BLaER1 treated with 17β-estradiol and CSF1 and Interleukin-3, amounts not matched to agents 10 nM and 100 nM (cell line): ENCODE measurements at regions not wholly inside any gene's neighbourhood (a gene's known extent, or its start where the extent isn't known, plus 50 kb on each side); places are given as distances from the start of the nearest gene placed in this dataset.

Experiments used
- H3K27ac ChIP-seq, 11 experiments: shearing (Covaris generic); formaldehyde crosslinking; 2 replicates each; pipeline ENCODE4 v1.8.1; 2022
- H3K27me3 ChIP-seq, 11 experiments: shearing (Covaris generic); formaldehyde crosslinking; 2 replicates each; pipeline ENCODE4 v1.8.1; 2022
- H3K36me3 ChIP-seq, 11 experiments: shearing (Covaris generic); formaldehyde crosslinking; 2 replicates each; pipeline ENCODE4 v1.8.1; 2022
- H3K4me1 ChIP-seq, 10 experiments: shearing (Covaris generic); formaldehyde crosslinking; 2 replicates each; pipeline ENCODE4 v1.8.1; 2022
- H3K4me2 ChIP-seq, 11 experiments: shearing (Covaris generic); formaldehyde crosslinking; 2 replicates each; pipeline ENCODE4 v1.8.1; 2022
- H3K4me3 ChIP-seq, 10 experiments: shearing (Covaris generic); formaldehyde crosslinking; 2 replicates each; pipeline ENCODE4 v1.8.1; 2022
- H3K9ac ChIP-seq, 11 experiments: shearing (Covaris generic); formaldehyde crosslinking; 2 replicates each; pipeline ENCODE4 v1.8.1; 2022
- H3K9me3 ChIP-seq, 11 experiments: shearing (Covaris generic); formaldehyde crosslinking; replicated peaks in 1 of 11; 2 replicates each; pipeline ENCODE4 v1.8.1; 2022
- H4K20me1 ChIP-seq, 11 experiments: shearing (Covaris generic); formaldehyde crosslinking; 2 replicates each; pipeline ENCODE4 v1.8.1; 2022
- Cebpa-rat ChIP-seq, 11 experiments: shearing (Covaris generic); IDR thresholded peaks; 2 replicates each; pipeline ENCODE4 v1.8.1; 2022

DNA sequence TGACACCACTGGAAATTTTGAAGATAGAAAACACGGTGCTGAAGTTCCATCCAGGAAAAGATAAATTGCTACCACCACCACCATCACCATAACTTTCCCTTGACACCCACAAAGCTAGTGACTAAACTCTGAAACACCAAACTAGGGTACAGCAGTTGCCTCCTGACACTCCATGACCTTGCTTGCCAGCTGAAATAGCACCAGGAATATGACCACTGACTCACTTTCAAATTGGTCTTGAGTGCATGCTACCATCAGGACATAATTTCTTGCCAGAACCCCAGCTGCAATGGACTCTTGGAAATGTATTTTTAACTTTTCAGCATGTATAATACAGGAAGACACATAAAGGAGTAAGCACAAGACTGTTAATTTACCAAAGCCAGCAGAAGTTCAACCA is 283.3 kb downstream of the CENPC start:
- Histone ChIP-seq H3K9me3 (no peaks in the 10 kb centered on the region), H4K20me1 (no peaks in the 10 kb centered on the region), H3K27ac (no peak overlapping the region), H3K36me3 (no peaks in the 10 kb centered on the region), H3K27me3 (no peaks in the 10 kb centered on the region), H3K4me3 (no peak overlapping the region), H3K4me2 (no peak overlapping the region), H3K4me1 (no peaks in the 10 kb centered on the region), H3K9ac (no peak overlapping the region)
- no peak for TF ChIP-seq Cebpa-rat (IDR thresholded peaks at IDR 0.05)

DNA sequence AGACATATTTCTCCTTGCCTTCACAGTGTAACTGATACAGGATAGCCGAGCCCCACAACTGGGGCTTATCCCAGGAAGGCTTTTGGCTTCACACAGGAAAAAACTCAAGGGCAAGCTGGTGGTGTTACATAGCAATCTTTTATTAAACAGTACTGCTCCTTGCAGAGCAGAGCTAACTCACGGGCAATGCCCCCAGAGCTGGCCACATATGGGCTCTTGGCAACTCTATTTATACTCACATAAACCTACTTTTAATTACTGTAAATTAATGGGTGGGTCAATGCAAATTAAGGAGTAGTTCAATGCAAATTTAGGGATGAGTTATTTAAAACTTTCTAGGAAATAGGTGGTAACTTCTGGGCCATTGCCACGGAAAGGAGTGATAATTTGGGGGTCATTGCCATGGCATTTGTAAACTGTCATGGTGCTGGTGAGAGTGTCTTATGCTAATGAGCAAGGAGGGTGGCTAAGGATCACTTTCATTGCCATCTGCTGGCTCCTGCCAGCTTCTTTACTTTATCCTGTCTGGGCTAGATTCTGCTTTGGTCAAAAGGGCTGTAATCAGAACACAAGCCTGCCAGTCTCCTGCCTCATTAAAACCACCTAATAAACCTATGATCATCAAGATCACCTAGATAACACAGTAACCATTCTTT is 288.8 kb downstream of the CENPC start:
- H3K4me2 ChIP-seq: no peak overlapping the region
- H3K4me1 ChIP-seq: no peaks in the 10 kb centered on the region
- no peaks in the 10 kb centered on the region for H3K36me3 ChIP-seq
- no peak overlapping the region for H3K4me3 ChIP-seq
- no peak for TF ChIP-seq Cebpa-rat (IDR thresholded peaks at IDR 0.05)
- H3K9ac ChIP-seq: no peak overlapping the region
- no peaks in the 10 kb centered on the region for H3K27me3 ChIP-seq
- no peaks in the 10 kb centered on the region for H4K20me1 ChIP-seq
- H3K9me3 ChIP-seq: no peaks in the 10 kb centered on the region; a peak in 1 of 22 replicates
- no peak overlapping the region for H3K27ac ChIP-seq

DNA sequence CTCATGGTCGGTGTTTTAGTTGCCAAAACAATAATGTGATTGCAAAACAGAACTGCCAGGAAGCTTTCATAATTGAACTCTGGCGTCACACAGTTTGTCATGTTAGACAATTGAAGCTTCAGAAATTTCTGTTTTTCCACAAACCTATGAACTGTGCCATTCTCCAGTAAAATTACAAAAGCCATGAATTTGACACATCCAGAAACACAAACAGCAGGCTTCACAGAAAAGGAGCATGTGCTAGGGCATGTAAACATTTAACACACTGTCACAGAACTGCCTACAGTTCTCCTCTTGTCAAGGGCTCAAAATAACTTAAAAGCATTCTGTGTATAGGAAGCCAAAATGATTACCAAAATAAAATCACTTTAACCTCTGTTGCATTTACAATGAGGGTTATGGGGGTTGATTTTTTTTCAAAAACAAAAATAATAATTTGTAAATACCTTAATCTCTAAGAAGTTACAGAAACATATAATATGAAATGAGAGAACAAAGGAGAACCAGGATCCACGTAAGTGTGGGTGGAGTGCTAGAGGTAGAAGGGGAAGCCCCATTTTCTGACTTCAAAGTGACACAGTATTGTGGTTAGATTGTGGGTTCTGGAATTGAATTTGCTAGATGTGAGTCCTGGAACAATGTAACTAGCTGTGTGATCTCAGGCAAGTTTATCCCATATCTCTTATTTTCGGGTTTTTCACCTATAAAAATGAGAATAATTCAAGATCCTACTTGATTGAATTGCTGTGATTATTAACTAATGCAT is 295.0 kb downstream of the CENPC start:
- Histone ChIP-seq H3K4me3 (no peak overlapping the region), H4K20me1 (no peaks in the 10 kb centered on the region; a peak in 1 of 22 replicates), H3K27me3 (no peaks in the 10 kb centered on the region), H3K9me3 (no peaks in the 10 kb centered on the region; a peak in 1 of 22 replicates), H3K4me1 (no peaks in the 10 kb centered on the region), H3K36me3 (no peaks in the 10 kb centered on the region), H3K9ac (no peak overlapping the region), H3K27ac (no peak overlapping the region), H3K4me2 (no peak overlapping the region)
- TF ChIP-seq Cebpa-rat (IDR thresholded peaks at IDR 0.05): no peak

DNA sequence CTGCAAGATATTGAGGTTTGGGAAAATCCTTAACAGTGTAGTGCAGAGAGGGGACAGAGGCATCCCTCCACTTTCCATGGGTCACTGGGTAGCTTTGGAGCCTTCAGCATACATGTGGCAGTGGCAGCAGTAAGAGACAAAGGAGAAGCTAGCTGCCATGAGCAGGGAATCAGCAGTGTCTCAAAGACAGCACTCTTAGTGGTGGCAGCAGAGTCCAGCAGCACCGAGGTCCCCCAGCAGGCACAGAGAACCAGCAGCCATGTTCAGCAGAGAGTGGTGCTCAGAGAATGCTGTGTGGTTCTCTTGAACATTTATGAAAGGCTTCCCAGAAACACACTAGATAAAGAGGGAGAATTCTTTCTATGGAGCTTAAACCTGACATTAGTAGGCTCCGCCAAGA is 308.5 kb downstream of the CENPC start:
- Histone ChIP-seq H3K9me3 (no peaks in the 10 kb centered on the region), H3K27me3 (no peaks in the 10 kb centered on the region), H3K27ac (no peak overlapping the region), H3K4me1 (no peaks in the 10 kb centered on the region), H4K20me1 (no peaks in the 10 kb centered on the region), H3K9ac (no peak overlapping the region), H3K36me3 (no peaks in the 10 kb centered on the region), H3K4me2 (no peak overlapping the region), H3K4me3 (no peak overlapping the region)
- TF ChIP-seq Cebpa-rat (IDR thresholded peaks at IDR 0.05): no peak

DNA sequence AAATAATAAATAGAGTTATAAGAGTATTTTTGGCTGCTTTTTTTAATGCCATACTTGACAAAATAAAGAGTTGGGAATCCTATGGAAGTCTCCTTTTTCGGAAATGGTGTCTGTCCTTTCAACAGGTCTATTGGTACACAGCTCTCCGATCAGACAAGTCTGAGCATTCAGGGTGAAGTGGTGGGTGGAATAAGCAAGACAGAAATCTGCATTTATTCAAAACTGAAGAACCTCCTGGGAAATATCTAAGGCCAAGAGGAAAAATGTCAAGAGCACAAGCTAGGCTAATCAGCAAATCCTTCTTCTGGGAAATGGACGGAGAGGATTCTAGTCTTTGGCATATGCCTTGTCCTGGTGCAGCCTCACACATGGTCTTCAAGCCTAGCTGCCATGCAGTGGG is 309.0 kb downstream of the CENPC start:
- no peak for TF ChIP-seq Cebpa-rat (IDR thresholded peaks at IDR 0.05)
- H3K4me1 ChIP-seq: no peaks in the 10 kb centered on the region
- no peaks in the 10 kb centered on the region for H4K20me1 ChIP-seq
- no peaks in the 10 kb centered on the region for H3K27me3 ChIP-seq
- no peaks in the 10 kb centered on the region for H3K36me3 ChIP-seq
- H3K9ac ChIP-seq: no peak overlapping the region
- no peak overlapping the region for H3K4me2 ChIP-seq
- H3K27ac ChIP-seq: no peak overlapping the region
- no peak overlapping the region for H3K4me3 ChIP-seq
- H3K9me3 ChIP-seq: no peaks in the 10 kb centered on the region

DNA sequence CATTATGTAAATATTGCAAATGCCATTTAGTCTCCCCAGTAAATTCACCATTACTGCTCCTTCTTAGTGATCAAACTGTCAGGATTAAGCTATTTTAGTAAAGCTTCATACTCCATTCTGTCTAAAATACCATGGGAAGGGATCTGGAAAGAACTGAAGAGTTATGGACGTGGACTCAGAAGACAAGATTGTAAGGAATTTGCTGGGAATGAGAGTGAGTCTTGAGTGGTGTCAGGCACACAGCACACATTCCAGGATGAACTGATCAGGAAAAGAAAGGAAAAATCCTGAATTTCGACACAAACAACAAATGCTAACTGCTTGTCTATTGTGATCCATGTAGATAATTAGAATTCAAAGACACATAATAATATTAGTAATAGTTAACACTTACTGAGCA is 311.0 kb downstream of the CENPC start:
- Histone ChIP-seq H3K4me3 (no peak overlapping the region), H3K4me2 (no peak overlapping the region), H3K27ac (no peak overlapping the region), H4K20me1 (no peaks in the 10 kb centered on the region), H3K4me1 (no peaks in the 10 kb centered on the region), H3K36me3 (no peaks in the 10 kb centered on the region), H3K27me3 (no peaks in the 10 kb centered on the region), H3K9ac (no peak overlapping the region), H3K9me3 (no peaks in the 10 kb centered on the region)
- no peak for TF ChIP-seq Cebpa-rat (IDR thresholded peaks at IDR 0.05)

DNA sequence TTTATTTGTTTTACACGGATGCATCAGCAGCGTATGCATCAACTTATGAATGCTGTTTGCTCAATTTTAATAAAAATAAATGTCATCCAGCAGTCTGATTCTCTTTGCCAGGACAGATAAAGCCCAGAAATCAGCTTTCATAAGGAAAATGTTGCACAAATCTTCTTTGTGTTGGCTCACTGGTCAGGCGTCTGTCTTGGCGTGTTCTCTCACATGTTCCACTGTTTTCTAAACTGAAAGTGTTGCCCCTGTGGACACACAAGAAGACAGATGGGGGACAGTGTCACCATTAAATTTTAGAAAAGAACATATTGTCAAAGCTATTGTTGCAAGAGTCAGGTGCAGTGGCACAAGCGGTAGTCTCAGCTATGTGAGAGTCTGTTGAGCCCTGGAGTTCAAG is 316.2 kb downstream of the CENPC start:
- no peak overlapping the region for H3K9ac ChIP-seq
- H3K4me2 ChIP-seq: no peak overlapping the region
- H4K20me1 ChIP-seq: no peaks in the 10 kb centered on the region
- peaks cover 0 to 6% (median 0%) of the 10 kb centered on the region in 11 experiments; a peak in 1 of 22 replicates for H3K9me3 ChIP-seq
- no peak overlapping the region for H3K4me3 ChIP-seq
- no peak overlapping the region for H3K27ac ChIP-seq
- no peak for TF ChIP-seq Cebpa-rat (IDR thresholded peaks at IDR 0.05)
- no peaks in the 10 kb centered on the region for H3K27me3 ChIP-seq
- no peaks in the 10 kb centered on the region for H3K4me1 ChIP-seq
- H3K36me3 ChIP-seq: no peaks in the 10 kb centered on the region

DNA sequence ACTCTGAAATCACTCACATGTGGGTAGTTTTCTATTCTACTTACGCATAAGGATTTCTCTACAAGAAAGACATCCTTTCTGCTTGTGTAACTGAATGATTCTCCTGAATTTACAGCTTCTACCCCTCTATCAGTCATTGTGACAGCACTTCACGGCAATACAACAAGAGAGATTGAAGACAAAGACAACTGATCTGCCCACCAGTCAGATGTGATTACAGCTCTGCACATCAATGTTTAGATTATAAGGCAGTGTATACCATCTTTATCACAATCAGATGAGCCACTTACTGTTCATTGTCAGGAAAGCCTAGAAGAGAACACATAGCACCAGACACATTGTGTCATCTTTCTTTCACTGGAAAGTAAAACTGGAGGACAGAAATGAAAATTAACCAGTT is 324.4 kb downstream of the CENPC start:
- H3K4me1 ChIP-seq: no peaks in the 10 kb centered on the region
- no peaks in the 10 kb centered on the region for H3K36me3 ChIP-seq
- no peak for TF ChIP-seq Cebpa-rat (IDR thresholded peaks at IDR 0.05)
- H4K20me1 ChIP-seq: no peaks in the 10 kb centered on the region
- no peak overlapping the region for H3K27ac ChIP-seq
- H3K9me3 ChIP-seq: no peaks in the 10 kb centered on the region
- H3K27me3 ChIP-seq: no peaks in the 10 kb centered on the region
- no peak overlapping the region for H3K9ac ChIP-seq
- no peak overlapping the region for H3K4me3 ChIP-seq
- H3K4me2 ChIP-seq: no peak overlapping the region

DNA sequence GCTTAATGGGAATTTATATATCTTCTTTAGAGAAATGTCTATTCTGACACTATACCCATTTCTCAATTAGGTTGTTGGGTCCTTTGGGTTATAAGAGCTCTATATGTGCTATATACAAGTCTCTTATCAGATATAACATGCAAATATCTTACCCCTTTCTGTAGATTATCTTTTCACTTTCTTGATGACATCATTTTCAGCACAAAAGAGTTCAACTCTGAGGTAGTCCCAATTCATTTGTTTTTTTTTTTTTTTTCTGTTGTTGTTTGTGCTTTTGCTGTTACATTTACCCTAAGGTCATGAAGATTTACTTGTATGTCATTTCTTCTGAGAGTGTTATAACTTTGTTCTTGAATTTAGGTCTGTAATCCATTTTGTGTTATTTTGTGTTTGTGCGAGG is 326.4 kb downstream of the CENPC start:
- H3K4me3 ChIP-seq: no peak overlapping the region
- H3K27ac ChIP-seq: no peak overlapping the region
- no peak overlapping the region for H3K4me2 ChIP-seq
- no peaks in the 10 kb centered on the region for H3K4me1 ChIP-seq
- no peaks in the 10 kb centered on the region for H3K36me3 ChIP-seq
- H3K9ac ChIP-seq: no peak overlapping the region
- no peaks in the 10 kb centered on the region for H3K9me3 ChIP-seq
- H3K27me3 ChIP-seq: no peaks in the 10 kb centered on the region
- TF ChIP-seq Cebpa-rat (IDR thresholded peaks at IDR 0.05): no peak
- H4K20me1 ChIP-seq: no peaks in the 10 kb centered on the region

DNA sequence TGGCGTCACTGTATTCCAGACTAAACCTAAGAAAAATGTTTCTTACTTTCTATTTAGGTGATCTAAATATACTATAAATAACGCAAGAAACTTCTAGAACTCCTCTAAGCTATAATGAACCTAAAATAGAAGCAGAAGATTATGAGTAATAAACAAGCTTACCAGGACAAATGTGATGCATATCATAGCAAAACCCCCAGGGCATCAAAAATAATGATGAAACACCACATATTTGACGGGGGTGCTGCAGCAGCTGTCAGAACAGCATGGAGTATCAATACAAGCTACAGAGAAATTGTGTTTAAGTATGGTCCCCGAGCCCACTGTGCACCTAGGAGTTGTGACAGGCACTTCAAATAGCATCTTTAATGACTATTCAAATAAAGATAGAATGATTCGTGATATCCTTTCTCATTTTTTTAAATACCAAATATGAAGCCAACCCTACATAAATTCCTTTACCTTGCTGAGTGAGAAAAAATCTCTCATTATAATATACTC is 337.3 kb downstream of the CENPC start:
- no peaks in the 10 kb centered on the region for H3K36me3 ChIP-seq
- H3K9ac ChIP-seq: no peak overlapping the region
- no peaks in the 10 kb centered on the region for H3K4me1 ChIP-seq
- no peak overlapping the region for H3K4me3 ChIP-seq
- H3K27me3 ChIP-seq: no peaks in the 10 kb centered on the region
- H3K27ac ChIP-seq: no peak overlapping the region
- H3K9me3 ChIP-seq: peaks cover 0 to 16% (median 7%) of the 10 kb centered on the region in 11 experiments; a peak in 10 of 22 replicates
- TF ChIP-seq Cebpa-rat (IDR thresholded peaks at IDR 0.05): no peak
- H3K4me2 ChIP-seq: no peak overlapping the region
- H4K20me1 ChIP-seq: no peaks in the 10 kb centered on the region
